ENCODE measurements at regions not wholly inside any gene's neighbourhood (a gene's known extent, or its start where the extent isn't known, plus 50 kb on each side); places are given as distances from the start of the nearest gene placed in this dataset.

- DNase-seq (ENCODE audit: low read depth in 2 of 2), result no peak
- TF ChIP-seq CTCF (IDR thresholded peaks at IDR 0.05; ENCODE audit: low read depth, low read length), result no peak
- H3K4me3 ChIP-seq (replicated peaks in 1 of 2; ENCODE audit: low read depth in 2 of 2, low read length in 2 of 2), result no peak overlapping the region
Observed at GRCh38 chr3:182220471-182220870, 508.7 kb downstream of the SOX2 start.

- TF ChIP-seq CTCF (IDR thresholded peaks at IDR 0.05; ENCODE audit: low read depth, low read length), result no peak
- no peak for DNase-seq (ENCODE audit: low read depth in 2 of 2)
- H3K4me3 ChIP-seq (replicated peaks in 1 of 2; ENCODE audit: low read depth in 2 of 2, low read length in 2 of 2), result no peak overlapping the region
Observed at GRCh38 chr3:182226995-182227394, 515.3 kb downstream of the SOX2 start.

GRCh38 chr3:182233405-182233804 is 521.7 kb downstream of the SOX2 start:
- H3K4me3 ChIP-seq (replicated peaks in 1 of 2; ENCODE audit: low read depth in 2 of 2, low read length in 2 of 2), result no peak overlapping the region
- TF ChIP-seq CTCF (IDR thresholded peaks at IDR 0.05; ENCODE audit: low read depth, low read length), result no peak
- no peak for DNase-seq (ENCODE audit: low read depth in 2 of 2)

GRCh38 chr3:182233957-182234356 is 522.2 kb downstream of the SOX2 start:
- no peak for DNase-seq (ENCODE audit: low read depth in 2 of 2)
- H3K4me3 ChIP-seq (replicated peaks in 1 of 2; ENCODE audit: low read depth in 2 of 2, low read length in 2 of 2), result no peak overlapping the region
- no peak for TF ChIP-seq CTCF (IDR thresholded peaks at IDR 0.05; ENCODE audit: low read depth, low read length)

GRCh38 chr3:182234881-182235280 is 523.2 kb downstream of the SOX2 start:
- H3K4me3 ChIP-seq (replicated peaks in 1 of 2; ENCODE audit: low read depth in 2 of 2, low read length in 2 of 2), result no peak overlapping the region
- DNase-seq (ENCODE audit: low read depth in 2 of 2), result no peak
- no peak for TF ChIP-seq CTCF (IDR thresholded peaks at IDR 0.05; ENCODE audit: low read depth, low read length)

GRCh38 chr3:182235504-182235903 is 523.8 kb downstream of the SOX2 start:
- H3K4me3 ChIP-seq (replicated peaks in 1 of 2; ENCODE audit: low read depth in 2 of 2, low read length in 2 of 2), result no peak overlapping the region
- no peak for TF ChIP-seq CTCF (IDR thresholded peaks at IDR 0.05; ENCODE audit: low read depth, low read length)

GRCh38 chr3:182238126-182238525 is 526.4 kb downstream of the SOX2 start:
- H3K4me3 ChIP-seq (replicated peaks in 1 of 2; ENCODE audit: low read depth in 2 of 2, low read length in 2 of 2), result no peak overlapping the region
- no peak for DNase-seq (ENCODE audit: low read depth in 2 of 2)
- no peak for TF ChIP-seq CTCF (IDR thresholded peaks at IDR 0.05; ENCODE audit: low read depth, low read length)

More at GRCh38 chr3:182235504-182235903, 523.8 kb downstream of the SOX2 start:
- DNase-seq (ENCODE audit: low read depth in 2 of 2), result no peak

Data from cardiac fibroblast (primary cell).